Astrocyte of the cerebellum (primary cell): ENCODE measurements at regions not wholly inside any gene's neighbourhood (a gene's known extent, or its start where the extent isn't known, plus 50 kb on each side); places are given as distances from the start of the nearest gene placed in this dataset.
A peak's percentile ranks its signal among the peaks of the same experiment; 100 is the strongest.

Source experiments
- DNase-seq: peaks from one replicate; pipeline ENCODE4 v3.0.0-alpha.2; 2011; ENCODE audit warnings: low read depth
- H3K4me3 ChIP-seq: 2 replicates; pipeline ENCODE4 v1.5.1; 2011; ENCODE audit warnings: mild to moderate bottlenecking, low read depth, low read length, moderate library complexity
- in situ Hi-C: cut with HindIII; loops from 2 replicates; pipeline ENCODE4 v1.10.0; 2017; ENCODE audit warnings: low sequenced_read_pairs
- TF ChIP-seq, protein P1 (sequence below): IDR thresholded peaks from 2 replicates; pipeline ENCODE4 v1.5.1; 2012; ENCODE audit warnings: low read length, low read depth, moderate library complexity, mild to moderate bottlenecking; ENCODE audit errors: missing control alignments

GRCh38 chr13:78325585-78325984 is 277.8 kb downstream of the POU4F1 start:
- H3K4me3 ChIP-seq: no peak overlapping the region
- TF ChIP-seq, protein P1, sequence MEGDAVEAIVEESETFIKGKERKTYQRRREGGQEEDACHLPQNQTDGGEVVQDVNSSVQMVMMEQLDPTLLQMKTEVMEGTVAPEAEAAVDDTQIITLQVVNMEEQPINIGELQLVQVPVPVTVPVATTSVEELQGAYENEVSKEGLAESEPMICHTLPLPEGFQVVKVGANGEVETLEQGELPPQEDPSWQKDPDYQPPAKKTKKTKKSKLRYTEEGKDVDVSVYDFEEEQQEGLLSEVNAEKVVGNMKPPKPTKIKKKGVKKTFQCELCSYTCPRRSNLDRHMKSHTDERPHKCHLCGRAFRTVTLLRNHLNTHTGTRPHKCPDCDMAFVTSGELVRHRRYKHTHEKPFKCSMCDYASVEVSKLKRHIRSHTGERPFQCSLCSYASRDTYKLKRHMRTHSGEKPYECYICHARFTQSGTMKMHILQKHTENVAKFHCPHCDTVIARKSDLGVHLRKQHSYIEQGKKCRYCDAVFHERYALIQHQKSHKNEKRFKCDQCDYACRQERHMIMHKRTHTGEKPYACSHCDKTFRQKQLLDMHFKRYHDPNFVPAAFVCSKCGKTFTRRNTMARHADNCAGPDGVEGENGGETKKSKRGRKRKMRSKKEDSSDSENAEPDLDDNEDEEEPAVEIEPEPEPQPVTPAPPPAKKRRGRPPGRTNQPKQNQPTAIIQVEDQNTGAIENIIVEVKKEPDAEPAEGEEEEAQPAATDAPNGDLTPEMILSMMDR: no peak
- no peak for DNase-seq
- in situ Hi-C loops: no loop called here

- DNase-seq: no peak
- TF ChIP-seq, protein P1: no peak
- in situ Hi-C loops: no loop called here
These were observed 279.5 kb downstream of the POU4F1 start for GRCh38 chr13:78323848-78324247.

DNA sequence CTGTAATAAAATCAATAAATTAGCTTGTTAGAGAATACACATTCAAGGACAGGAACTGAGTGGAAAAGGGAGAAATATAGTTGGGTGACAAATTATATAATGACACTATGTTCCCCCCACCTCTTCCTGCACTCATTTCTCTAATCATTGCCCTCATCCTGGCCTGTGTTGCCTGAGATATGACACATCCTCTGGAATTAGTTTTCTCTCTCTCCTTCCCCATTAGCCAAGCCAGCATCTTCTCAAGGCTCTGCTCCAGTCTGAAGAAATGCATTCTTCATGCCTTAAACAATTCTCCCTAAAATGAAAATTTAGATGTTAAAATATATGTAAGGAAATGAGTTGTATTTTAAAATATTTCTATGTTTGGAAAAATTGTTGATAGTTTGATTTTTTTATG is 280.3 kb downstream of the POU4F1 start:
- in situ Hi-C loops: no loop called here
- no peak for DNase-seq
- TF ChIP-seq, protein P1: no peak
- no peak overlapping the region for H3K4me3 ChIP-seq

More at GRCh38 chr13:78323848-78324247, 279.5 kb downstream of the POU4F1 start:
- no peak overlapping the region for H3K4me3 ChIP-seq

DNA sequence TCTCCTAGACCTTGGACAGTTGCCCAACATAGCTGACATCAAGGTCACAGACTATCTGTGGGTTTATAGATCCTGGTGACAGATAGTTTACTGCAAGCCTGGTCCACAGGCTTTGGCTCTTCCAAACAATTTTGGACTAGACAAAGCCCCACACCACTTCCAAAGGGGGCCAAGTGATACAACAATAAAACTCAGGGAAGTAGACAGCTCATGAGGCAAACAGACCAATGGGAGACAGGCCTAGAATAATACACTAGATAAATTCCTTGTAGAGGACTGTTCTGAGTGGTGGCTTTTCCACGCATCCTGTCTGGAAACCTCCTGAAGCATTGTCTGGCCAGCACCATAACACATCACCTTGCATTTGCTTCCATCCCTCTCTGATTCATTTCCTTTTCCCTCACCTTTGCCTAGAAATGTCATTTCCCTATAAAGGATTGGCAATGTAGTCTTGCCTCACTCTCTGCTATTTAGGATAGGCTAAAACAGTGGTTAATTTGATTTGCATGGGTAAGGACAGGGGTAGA is 284.2 kb downstream of the POU4F1 start:
- in situ Hi-C loops: no loop called here
- DNase-seq: no peak
- TF ChIP-seq, protein P1: no peak
- H3K4me3 ChIP-seq: no peak overlapping the region

DNA sequence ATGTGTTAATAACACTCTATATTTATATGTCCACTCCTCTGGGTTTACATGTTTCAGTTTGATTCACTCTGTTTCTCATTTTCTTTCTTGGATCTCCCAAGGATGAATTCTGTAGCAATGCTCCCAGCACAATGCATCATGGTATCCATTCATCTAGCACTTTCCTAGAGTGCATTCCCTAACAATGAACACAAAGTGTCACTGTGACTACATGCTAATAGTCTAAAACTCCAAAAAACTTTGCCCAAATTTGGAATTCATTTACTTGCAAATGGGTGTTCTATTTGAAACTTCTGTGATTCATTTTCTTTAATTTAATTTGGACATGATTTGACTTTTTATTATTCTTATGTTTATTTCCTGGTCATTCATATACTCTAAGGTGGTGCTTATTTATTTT is 286.3 kb downstream of the POU4F1 start:
- H3K4me3 ChIP-seq: no peak overlapping the region
- in situ Hi-C loops: no loop called here
- DNase-seq: no peak
- TF ChIP-seq, protein P1: peak; percentile 35

DNA sequence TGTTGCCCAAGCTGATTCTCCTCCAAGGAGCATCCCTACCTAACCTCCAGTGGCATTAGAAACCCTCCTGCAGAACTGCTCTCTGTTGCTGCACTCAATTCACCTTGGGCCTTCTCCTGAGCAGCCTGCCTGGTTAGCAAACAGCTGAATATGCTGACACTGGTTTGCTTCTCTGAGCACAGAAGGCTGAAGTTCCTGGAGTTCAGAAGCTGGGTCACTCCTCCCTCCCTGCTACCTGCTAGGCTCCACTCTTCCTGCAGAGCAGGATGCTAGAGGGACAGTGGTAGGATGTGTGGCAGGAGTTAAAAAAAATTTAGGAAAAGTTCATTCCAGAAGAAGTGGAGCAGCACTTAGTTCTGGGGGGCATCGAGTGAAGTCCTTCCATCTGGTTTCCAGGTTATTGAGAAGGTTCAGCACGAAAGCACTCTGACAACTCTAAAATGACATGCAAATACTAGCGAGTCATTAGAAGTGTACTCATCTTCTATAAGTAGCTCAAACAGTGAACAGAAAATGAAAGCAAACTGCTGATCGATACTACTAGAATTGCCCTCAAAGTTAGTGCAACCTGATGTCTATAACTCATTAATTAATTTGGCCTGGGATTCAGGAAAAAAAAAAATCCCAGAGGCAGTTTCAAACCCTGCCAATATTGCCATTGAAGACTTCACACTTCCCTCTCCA is 293.7 kb downstream of the POU4F1 start:
- in situ Hi-C loops: no loop called here
- no peak for DNase-seq
- TF ChIP-seq, protein P1: no peak
- no peak overlapping the region for H3K4me3 ChIP-seq
